ENCODE measurements at regions not wholly inside any gene's neighbourhood (a gene's known extent, or its start where the extent isn't known, plus 50 kb on each side); places are given as distances from the start of the nearest gene placed in this dataset.

DNA sequence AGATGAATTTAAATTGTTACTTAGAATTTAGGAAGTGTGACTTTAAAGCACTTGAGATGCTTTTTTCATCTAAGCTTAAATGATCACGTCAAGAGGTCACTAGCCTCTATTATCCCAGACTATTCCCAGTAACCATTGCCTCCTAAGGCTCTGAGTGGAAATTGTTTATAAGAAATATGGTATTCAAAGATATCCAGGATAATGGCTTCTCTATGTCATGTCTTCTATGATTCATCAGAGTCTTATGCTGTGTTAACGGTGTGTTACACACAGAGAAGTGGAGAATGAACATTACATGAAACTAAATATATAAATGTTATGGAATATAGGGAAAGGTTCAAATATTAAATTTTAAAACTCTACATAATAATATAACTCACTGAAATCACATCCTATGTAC, 79.8 kb upstream of the NBEA start:
- DNase-seq = no peak

DNA sequence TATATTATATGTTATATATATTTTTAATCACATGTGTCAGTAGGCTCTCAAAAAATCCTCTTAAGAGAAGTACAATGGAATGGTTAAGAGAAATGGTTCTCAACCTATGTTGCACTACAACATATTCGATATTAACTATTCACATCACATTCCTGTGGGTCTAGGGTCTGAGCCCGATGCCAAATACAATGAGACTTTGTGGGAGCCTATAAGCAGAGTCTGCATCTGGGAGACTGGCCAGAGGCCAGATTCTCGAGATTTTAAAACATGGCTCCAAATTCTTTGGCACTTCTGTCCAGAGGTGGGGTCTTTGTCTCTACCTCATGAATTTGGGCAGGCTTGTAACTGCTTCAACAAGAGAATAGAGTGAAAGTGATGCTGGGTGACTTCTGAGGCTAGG, 79.4 kb upstream of the NBEA start:
- no peak for DNase-seq

DNA sequence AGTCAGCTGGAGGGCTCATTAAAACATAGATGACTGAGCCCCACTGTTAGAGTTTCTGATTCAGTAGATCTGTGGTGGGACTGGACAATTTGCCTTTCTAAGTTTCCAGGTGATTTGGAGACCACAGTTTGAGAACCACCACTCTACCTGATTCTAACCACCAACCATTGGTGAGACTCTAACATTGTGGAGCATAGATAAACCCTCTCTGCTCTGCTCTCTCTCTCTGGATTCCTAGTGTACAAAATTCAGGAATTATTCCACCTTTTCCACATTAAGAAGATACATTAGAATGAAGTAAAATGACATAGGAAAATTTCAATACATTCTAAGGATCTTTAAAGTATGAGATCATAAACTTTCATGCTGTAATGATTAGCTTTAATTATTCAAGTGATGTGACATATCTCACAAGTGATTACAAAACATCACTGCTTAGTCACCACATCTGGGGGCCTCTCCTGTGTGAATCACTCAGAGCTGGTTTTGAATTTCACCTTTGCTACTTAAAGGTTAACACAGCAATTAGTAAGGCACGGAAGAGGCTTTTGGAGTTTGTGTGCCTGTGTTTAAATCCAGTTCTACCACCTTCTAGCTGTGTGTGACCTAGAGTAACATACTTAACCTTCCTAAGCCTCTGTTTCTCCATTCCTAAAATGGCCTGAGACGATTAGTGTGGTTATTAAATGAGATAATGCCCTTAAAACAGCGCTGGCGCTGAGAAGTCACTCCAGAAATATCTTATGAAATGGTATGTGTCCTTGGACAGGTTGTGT, 78.5 kb upstream of the NBEA start:
- DNase-seq = no peak

DNA sequence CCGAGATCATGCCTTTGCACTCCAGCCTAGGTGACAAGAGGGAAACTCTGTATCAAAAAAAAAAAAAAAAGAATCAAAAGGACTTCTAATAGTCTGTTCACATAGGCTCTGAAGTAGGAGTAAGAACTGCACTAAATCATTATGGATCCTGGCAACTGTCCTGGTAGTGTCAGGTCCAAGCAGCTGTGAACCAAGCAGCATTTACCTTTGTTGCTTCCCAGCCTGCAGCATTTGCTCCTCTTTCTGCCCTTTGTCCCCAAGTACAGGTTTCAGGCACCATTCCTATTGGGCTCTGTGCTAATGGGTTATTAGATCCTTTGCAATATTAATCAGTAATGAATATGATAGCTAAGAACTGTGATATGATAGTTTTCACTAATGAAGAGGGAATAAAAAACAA, 77.4 kb upstream of the NBEA start:
- DNase-seq = no peak

DNA sequence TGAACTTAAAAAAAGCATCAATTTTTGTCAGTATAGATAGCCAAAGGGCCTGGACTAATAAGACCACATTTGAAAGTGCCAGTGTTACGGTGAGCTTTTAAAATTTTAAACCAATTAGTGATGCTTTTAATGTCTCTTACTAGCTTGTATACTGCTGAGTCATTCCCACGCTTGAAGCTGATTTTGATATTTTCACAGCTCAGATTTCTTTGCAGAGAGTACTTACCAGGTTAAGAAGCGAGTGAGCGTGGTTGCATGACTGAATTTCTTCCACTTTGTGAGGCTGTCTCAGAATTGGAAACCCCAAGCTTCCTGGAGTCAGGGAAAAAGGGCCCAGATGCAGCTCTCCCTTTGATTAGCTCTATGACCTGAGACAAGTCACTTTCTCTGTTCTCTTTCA, 74.5 kb upstream of the NBEA start:
- DNase-seq = no peak

DNA sequence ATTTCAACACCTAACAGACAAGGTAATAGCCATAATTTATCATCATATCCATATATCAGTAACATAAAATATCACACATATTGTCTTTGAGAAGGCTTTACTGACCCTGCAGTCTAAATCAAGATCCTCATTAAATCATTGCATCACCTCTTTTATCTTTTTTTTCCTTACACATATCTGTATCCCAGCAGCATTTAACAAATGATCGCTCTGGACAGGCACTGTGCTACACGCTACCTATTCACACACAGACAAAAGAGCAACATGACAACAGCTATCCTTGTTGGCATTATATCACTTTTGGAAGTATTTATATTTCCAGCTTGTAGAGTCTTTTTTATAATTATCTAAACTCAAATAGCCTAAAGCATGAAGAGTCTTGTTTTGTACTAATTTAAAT, 73.3 kb upstream of the NBEA start:
- no peak for DNase-seq

DNA sequence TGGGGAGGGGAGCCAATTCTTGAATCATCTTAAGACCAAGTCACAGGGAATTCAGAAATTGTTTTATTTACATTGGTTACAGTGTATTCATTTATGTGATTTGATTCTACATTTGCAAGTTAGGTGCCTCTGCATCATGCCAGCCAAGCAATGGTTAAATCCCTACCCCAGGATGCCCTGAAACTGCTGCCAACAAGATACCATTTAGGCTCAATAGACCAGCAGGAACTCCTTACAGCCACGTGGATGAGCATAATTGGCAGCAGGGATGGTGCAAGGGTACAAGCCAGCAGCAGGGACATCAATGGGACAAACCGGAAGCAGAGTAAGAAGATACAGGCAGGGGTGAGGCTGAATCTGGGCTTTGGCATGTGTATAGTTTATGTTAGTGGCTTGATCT, 72.4 kb upstream of the NBEA start:
- DNase-seq = no peak

DNA sequence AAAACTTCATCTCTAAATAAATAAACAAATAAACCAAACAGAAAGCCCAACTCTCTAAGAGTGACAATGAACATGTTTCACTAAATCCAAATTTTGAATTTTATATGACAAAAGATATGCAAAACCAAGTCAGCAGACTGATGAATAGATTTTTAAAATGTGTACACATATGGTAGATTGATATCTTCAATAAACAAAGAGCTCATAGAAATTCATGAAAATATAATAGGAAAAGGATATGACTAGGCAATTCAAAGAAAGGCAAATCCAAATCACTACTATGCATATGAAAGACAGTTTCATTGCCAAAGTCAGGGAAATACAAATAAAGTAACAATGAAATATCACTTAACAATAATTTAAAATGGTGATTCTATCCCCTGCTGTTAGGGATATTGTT, 63.7 kb upstream of the NBEA start:
- no peak for DNase-seq

DNA sequence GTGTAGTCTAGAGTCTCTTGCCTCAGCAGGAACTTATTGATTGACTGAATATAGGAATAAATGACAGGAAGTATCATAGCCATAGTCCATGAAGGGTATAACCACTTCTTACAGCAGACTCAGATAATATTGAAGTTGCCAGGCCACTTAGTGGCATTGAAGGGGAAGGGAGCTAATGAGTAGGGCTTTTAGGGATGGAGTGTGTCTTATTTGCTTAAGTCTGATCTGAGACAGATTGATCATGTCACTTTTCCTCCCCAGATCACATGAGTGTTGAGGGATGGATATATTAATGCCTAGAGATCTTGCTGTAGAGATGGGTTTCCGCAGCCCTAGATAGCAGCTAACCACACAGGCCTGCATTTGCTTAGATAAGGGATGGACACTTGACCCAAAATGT, 62.2 kb upstream of the NBEA start:
- no peak for DNase-seq

DNA sequence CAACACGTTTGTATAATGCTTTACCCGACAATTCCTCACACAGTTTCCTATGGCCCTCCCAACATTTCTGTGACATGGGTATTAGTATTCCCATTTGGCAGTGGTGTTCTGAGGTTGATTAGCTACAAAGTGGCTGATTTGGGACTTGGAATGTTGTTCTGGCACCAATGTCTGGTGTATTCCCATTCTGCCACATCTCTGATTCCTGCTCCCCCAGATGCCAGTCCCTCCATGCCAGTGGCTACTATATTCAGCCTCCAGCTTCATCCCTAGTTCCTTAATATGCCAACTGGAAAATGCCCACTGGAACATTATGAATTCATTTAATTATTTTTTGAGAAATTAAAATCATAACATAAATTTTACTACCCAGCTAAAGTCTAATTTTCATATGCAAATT, 60.6 kb upstream of the NBEA start:
- DNase-seq = no peak

DNA sequence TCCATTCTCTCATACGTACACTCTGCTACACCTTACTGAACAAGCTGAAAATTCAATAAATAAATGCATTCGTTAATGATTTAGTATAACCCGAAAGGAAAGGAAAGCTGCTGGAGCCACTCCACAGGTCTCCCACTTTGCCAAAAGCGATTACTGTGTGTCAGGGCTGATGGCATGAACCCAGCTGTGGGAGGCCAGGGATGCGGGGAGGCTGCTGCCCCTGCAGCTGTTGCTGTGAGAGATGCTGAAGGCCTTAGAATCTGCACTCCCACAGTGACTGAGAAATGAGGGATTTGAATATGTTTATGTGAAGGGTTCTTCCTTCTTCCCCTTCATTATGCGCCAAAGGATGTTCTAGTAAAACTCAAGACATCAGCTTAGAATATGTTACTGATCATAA, 58.7 kb upstream of the NBEA start:
- no peak for DNase-seq

DNA sequence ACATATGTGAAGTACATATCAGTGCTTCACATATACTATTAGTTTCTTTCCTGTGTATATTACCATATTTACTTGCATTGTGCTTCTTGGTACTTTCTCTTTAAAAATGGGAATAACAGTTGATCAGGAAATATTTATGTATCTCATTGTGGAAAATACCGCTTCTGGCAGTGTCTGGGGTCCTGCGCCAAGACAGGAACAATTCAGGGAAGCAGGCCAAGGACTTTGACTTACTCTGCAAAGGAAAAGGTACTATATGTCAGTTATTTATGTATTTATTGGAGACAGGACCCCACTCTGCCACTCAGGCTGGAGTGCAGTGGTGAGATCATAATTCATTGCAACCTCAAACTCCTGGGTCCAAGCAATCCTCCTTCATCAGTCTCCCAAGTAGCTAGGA, 57.7 kb upstream of the NBEA start:
- DNase-seq = no peak

DNA sequence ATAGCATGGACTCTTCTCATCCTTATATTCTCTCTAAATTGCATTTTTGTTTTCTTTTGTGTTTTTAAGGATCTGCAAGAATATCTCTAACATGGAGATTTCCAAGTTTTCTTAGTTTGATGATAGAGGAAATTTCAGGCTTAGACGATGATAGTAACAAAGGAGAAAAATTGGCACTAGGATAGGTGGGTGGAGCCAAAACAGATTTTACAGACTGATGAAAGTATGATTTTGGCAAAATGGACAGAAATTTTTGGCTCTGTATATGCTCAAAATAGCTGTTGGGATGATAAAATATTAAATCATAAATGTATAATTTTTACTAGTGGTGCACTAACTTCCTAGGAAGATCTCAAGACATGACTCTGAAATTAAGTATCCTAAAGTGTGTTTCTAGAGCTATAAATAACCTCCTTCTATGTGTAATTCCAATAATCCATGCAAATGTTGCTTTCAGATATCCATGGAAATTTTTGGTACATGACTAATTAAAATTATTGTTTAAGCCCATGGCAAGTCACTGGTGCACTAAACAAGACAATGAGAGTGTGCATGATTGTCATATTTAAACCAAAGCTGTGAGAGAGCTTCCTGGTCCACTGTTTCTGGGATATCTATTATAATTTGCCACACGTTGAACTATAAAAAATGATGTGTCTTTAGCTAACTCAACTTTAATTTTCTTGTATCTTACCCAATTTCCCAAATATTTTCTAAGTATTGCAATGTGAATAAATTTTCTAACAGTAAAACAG, 55.8 kb upstream of the NBEA start:
- DNase-seq = no peak

DNA sequence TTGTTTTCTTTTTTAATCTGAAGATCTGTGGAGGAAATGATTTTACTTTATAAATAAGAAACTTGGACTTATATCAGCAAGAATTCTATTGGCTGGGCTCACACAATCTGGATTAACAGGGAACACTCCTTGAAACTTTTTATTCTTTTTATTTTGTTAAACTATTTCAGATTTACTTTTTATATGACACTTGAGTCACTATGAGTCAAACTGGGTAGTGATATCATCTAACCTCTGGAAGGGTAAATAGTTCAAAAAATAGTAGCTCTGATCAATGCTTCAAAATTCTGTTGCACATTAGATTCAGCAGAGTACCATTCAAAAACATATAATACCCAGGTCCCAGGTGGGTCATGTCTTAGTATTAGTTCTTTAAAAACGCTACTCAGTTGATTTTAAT, 55.1 kb upstream of the NBEA start:
- DNase-seq = no peak
